KMS-11 (cell line): ENCODE measurements at regions not wholly inside any gene's neighbourhood (a gene's known extent, or its start where the extent isn't known, plus 50 kb on each side); places are given as distances from the start of the nearest gene placed in this dataset.

Source experiments
- H2AFZ ChIP-seq: fragments of 200-600 bp; sonication (generic); 2 replicates; pipeline ENCODE4 v1.6.1; 2016; ENCODE audit warnings: antibody characterized with exemption, mixed run types, low read depth
- H3K27ac ChIP-seq: fragments of 200-600 bp; sonication (generic); 2 replicates; pipeline ENCODE4 v1.6.1; 2016; ENCODE audit warnings: mild to moderate bottlenecking, mixed run types
- H3K27me3 ChIP-seq: fragments of 200-600 bp; sonication (generic); 2 replicates; pipeline ENCODE4 v1.6.1; 2017; ENCODE audit warnings: mild to moderate bottlenecking, low read depth, mixed run types, moderate library complexity; ENCODE audit not compliant: insufficient read depth
- H3K36me3 ChIP-seq: fragments of 200-600 bp; sonication (generic); 2 replicates; pipeline ENCODE4 v1.6.1; 2017; ENCODE audit warnings: mild to moderate bottlenecking, mixed run types; ENCODE audit not compliant: insufficient read depth
- H3K4me1 ChIP-seq: fragments of 200-600 bp; sonication (generic); 2 replicates; pipeline ENCODE4 v1.6.1; 2016; ENCODE audit warnings: mild to moderate bottlenecking, low read depth, mixed run types; ENCODE audit not compliant: poor library complexity, severe bottlenecking
- H3K4me2 ChIP-seq: fragments of 200-600 bp; sonication (generic); 2 replicates; pipeline ENCODE4 v1.7.0; 2016; ENCODE audit warnings: mild to moderate bottlenecking, mixed run types
- H3K4me3 ChIP-seq: fragments of 200-600 bp; sonication (generic); IDR thresholded peaks from 2 replicates; pipeline ENCODE4 v1.6.1; 2017; ENCODE audit warnings: low read depth, low read length, mixed read lengths; ENCODE audit not compliant: insufficient read depth
- H3K79me2 ChIP-seq: fragments of 200-600 bp; sonication (generic); 2 replicates; pipeline ENCODE4 v1.6.1; 2016; ENCODE audit warnings: low read depth, mixed run types; ENCODE audit not compliant: insufficient read depth
- H3K9ac ChIP-seq: fragments of 200-600 bp; sonication (generic); 2 replicates; pipeline ENCODE4 v1.6.1; 2016; ENCODE audit warnings: mild to moderate bottlenecking, mixed run types
- H4K20me1 ChIP-seq: fragments of 200-600 bp; sonication (generic); 2 replicates; pipeline ENCODE4 v1.6.1; 2016; ENCODE audit warnings: mild to moderate bottlenecking, mixed run types; ENCODE audit not compliant: insufficient read depth
- TF ChIP-seq, protein P1 (sequence below): fragments of 200-600 bp; sonication (generic); conservative IDR thresholded peaks from 2 replicates; pipeline ENCODE4 v1.6.1; 2017; ENCODE audit warnings: low read depth, mild to moderate bottlenecking, antibody characterized with exemption, low read length, moderate library complexity, mixed read lengths

GRCh38 chr2:186125156-186125555, 360.9 kb upstream of the ZC3H15 start:
- Histone ChIP-seq H2AFZ (no peak overlapping the region), H3K27me3 (no peaks in the 10 kb centered on the region), H3K4me1 (peaks cover 10% of the 10 kb centered on the region), H4K20me1 (no peaks in the 10 kb centered on the region), H3K36me3 (no peaks in the 10 kb centered on the region), H3K79me2 (no peaks in the 10 kb centered on the region), H3K4me3 (no peak overlapping the region), H3K27ac (no peak overlapping the region), H3K4me2 (no peak overlapping the region), H3K9ac (no peak overlapping the region)
- TF ChIP-seq, protein P1, sequence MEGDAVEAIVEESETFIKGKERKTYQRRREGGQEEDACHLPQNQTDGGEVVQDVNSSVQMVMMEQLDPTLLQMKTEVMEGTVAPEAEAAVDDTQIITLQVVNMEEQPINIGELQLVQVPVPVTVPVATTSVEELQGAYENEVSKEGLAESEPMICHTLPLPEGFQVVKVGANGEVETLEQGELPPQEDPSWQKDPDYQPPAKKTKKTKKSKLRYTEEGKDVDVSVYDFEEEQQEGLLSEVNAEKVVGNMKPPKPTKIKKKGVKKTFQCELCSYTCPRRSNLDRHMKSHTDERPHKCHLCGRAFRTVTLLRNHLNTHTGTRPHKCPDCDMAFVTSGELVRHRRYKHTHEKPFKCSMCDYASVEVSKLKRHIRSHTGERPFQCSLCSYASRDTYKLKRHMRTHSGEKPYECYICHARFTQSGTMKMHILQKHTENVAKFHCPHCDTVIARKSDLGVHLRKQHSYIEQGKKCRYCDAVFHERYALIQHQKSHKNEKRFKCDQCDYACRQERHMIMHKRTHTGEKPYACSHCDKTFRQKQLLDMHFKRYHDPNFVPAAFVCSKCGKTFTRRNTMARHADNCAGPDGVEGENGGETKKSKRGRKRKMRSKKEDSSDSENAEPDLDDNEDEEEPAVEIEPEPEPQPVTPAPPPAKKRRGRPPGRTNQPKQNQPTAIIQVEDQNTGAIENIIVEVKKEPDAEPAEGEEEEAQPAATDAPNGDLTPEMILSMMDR: no peak

DNA sequence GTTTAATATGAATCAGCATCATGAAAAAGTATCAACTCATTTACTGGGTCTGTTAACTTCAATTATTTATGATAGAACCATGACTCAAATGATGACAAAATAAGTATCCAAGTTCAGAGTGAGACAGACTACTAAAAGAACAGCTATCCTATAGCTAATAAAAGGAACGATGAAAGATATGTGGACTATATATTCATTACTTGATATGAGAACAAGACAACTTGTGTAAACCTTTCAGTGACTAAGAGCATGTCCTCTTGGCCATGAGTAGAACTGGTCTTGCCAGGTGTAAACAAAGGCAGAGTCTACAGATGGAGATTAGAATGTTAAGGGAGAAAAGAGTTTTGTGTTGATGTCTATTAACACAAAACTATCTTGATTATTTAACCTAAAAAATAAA, 360.4 kb upstream of the ZC3H15 start:
- Histone ChIP-seq H3K27ac (no peak overlapping the region), H3K9ac (no peak overlapping the region), H3K4me1 (peaks cover 13% of the 10 kb centered on the region), H3K79me2 (no peaks in the 10 kb centered on the region), H4K20me1 (no peaks in the 10 kb centered on the region), H3K4me2 (no peak overlapping the region), H3K4me3 (no peak overlapping the region), H3K36me3 (no peaks in the 10 kb centered on the region), H3K27me3 (no peaks in the 10 kb centered on the region), H2AFZ (no peak overlapping the region)
- TF ChIP-seq, protein P1: no peak

DNA sequence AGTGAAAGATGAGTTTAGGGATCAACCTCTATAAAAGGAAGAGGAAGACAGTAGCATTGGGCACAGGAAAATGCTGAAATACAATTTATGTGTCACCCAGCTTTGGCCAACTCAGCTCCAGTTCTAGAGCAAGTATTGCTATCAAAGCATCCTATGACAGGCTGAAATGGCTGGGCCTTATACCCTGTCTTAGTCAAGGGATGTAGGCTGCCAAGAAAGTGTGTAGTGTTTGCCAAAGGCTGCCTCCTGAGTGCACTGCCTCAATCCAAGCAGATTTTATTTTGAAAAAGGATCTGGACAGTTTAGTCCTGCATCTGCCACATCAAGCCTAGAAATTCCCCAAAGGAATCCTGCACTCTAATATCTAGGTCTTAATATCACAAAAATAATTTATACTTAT, 359.9 kb upstream of the ZC3H15 start:
- H3K79me2 ChIP-seq: no peaks in the 10 kb centered on the region
- H3K9ac ChIP-seq: no peak overlapping the region
- no peaks in the 10 kb centered on the region for H3K27me3 ChIP-seq
- no peak overlapping the region for H3K4me3 ChIP-seq
- H2AFZ ChIP-seq: no peak overlapping the region
- no peaks in the 10 kb centered on the region for H3K36me3 ChIP-seq
- H3K4me2 ChIP-seq: no peak overlapping the region
- TF ChIP-seq, protein P1: no peak
- H3K27ac ChIP-seq: no peak overlapping the region
- no peaks in the 10 kb centered on the region for H4K20me1 ChIP-seq
- peaks cover 13% of the 10 kb centered on the region for H3K4me1 ChIP-seq

DNA sequence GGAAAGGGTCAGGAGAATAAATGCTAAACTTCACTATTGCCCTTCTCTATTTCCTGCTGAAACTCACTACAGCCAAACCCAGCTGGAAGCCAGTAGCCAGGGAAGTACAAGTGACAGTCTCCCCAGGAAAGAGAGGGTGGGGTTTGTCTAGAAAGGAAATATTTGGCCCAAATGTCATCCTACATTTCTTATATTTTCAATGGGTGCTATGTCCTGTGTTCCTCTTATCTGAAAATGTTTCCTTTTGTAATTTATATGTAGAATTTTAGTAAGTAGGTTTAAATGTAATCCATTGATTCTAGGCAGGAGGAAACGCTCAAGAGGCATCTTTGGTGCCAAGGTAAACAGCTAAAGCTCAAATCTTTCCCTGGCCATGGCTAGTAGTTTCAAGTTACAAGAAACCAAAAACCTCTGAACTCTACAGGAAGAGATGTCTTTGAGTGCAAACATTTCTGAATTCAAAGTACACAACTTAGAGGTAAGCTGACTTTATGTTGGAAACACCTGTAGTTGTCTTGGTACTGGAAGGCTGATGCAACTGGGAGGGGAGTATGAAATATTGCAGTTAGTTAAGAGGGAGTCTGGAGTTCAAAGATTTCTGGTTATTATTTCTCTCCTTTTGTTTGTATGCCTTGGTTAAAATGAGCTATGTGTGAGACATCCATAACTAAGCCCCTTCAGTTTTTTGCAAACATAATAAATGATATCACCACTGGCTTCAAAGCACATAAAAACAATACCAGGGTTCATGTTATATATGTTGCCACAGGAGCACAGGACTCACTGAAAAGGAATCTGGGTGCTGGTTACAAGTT, 356.1 kb upstream of the ZC3H15 start:
- H3K9ac ChIP-seq: no peak overlapping the region
- H3K27me3 ChIP-seq: no peaks in the 10 kb centered on the region
- no peak overlapping the region; the same call in 1 of the 2 replicates for H3K4me2 ChIP-seq
- H2AFZ ChIP-seq: no peak overlapping the region
- no peaks in the 10 kb centered on the region for H3K36me3 ChIP-seq
- no peak overlapping the region for H3K27ac ChIP-seq
- H3K4me3 ChIP-seq: no peak overlapping the region
- peaks cover 13% of the 10 kb centered on the region for H3K4me1 ChIP-seq
- no peaks in the 10 kb centered on the region for H3K79me2 ChIP-seq
- TF ChIP-seq, protein P1: no peak
- H4K20me1 ChIP-seq: no peaks in the 10 kb centered on the region
